GM23248 (cell line): ENCODE measurements at regions not wholly inside any gene's neighbourhood (a gene's known extent, or its start where the extent isn't known, plus 50 kb on each side); places are given as distances from the start of the nearest gene placed in this dataset.

Experiments used
- DNase-seq: peaks from one replicate; pipeline ENCODE4 v3.0.0-alpha.2; 2015
- H2AFZ ChIP-seq: fragments of 200-600 bp; sonication (generic); 2 replicates; pipeline ENCODE4 v1.6.1; 2016; ENCODE audit warnings: antibody characterized with exemption
- H3F3A ChIP-seq: fragments of 200-600 bp; sonication (generic); 2 replicates; pipeline ENCODE4 v1.6.1; 2016; ENCODE audit warnings: mild to moderate bottlenecking, antibody characterized with exemption, mixed run types; ENCODE audit not compliant: insufficient read depth
- H3K27ac ChIP-seq: fragments of 200-600 bp; sonication (generic); 2 replicates; pipeline ENCODE4 v1.5.1; 2016; ENCODE audit warnings: mild to moderate bottlenecking
- H3K27me3 ChIP-seq: fragments of 200-600 bp; sonication (generic); replicated peaks from 2 replicates; pipeline ENCODE4 v1.6.1; 2016; ENCODE audit warnings: mild to moderate bottlenecking; ENCODE audit not compliant: insufficient read depth
- H3K36me3 ChIP-seq: fragments of 200-600 bp; sonication (generic); 2 replicates; pipeline ENCODE4 v1.6.1; 2016; ENCODE audit warnings: low read depth, mild to moderate bottlenecking
- H3K4me1 ChIP-seq: fragments of 200-600 bp; sonication (generic); 2 replicates; pipeline ENCODE4 v1.6.1; 2016; ENCODE audit warnings: mild to moderate bottlenecking; ENCODE audit not compliant: insufficient read depth
- H3K4me2 ChIP-seq: fragments of 200-600 bp; sonication (generic); one replicate; pipeline ENCODE4 v1.6.1; 2016; ENCODE audit warnings: mild to moderate bottlenecking; ENCODE audit not compliant: unreplicated experiment
- H3K4me3 ChIP-seq: fragments of 200-600 bp; sonication (generic); 2 replicates; pipeline ENCODE4 v1.5.1; 2016; ENCODE audit warnings: mild to moderate bottlenecking
- H3K79me2 ChIP-seq: fragments of 200-600 bp; sonication (generic); 2 replicates; pipeline ENCODE4 v1.6.1; 2016; ENCODE audit warnings: mild to moderate bottlenecking; ENCODE audit not compliant: insufficient read depth
- H3K9ac ChIP-seq: fragments of 200-600 bp; sonication (generic); 2 replicates; pipeline ENCODE4 v1.6.1; 2016; ENCODE audit warnings: mild to moderate bottlenecking
- H3K9me2 ChIP-seq: fragments of 200-600 bp; sonication (generic); 2 replicates; pipeline ENCODE4 v1.6.1; 2016; ENCODE audit warnings: mixed run types, mild to moderate bottlenecking, moderate library complexity; ENCODE audit not compliant: insufficient read depth
- H3K9me3 ChIP-seq: fragments of 200-600 bp; sonication (generic); one replicate; pipeline ENCODE4 v1.6.1; 2017; ENCODE audit warnings: low read depth
- H4K20me1 ChIP-seq: fragments of 200-600 bp; sonication (generic); 2 replicates; pipeline ENCODE4 v1.6.0; 2016; ENCODE audit not compliant: insufficient read depth
- EZH2 ChIP-seq: fragments of 200-600 bp; sonication (generic); IDR thresholded peaks from 2 replicates; pipeline ENCODE4 v1.6.1; 2018; ENCODE audit warnings: antibody characterized with exemption, mild to moderate bottlenecking; ENCODE audit not compliant: insufficient read depth, poor library complexity, severe bottlenecking
- EZH2phosphoT487 ChIP-seq: fragments of 200-600 bp; sonication (generic); IDR thresholded peaks from 2 replicates; pipeline ENCODE4 v1.6.1; 2018; ENCODE audit warnings: antibody characterized with exemption, moderate library complexity, mild to moderate bottlenecking, low read depth; ENCODE audit not compliant: insufficient read depth
- WGBS, 2 experiments: methylation state at CpG; one replicate each; pipeline ENCODE4 v1.1.6; 2015 to 2017; ENCODE audit warnings: low lambda C conversion rate in 2 of 2, low coverage in 1 of 2; ENCODE audit errors: missing lambda C conversion rate in 2 of 2; 5-methylcytosine and 5-hydroxymethylcytosine counted together
- in situ Hi-C: fragments of 300-500 bp; cut with MboI; formaldehyde crosslinking; loops from 2 replicates; pipeline ENCODE4 v1.15.0; 2020

- WGBS, 2 experiments = 78 to 87% methylated on average over 5 of the region's 5 CpGs
- Histone ChIP-seq H3K27me3 (peaks cover 8% of the 10 kb centered on the region; the same call in 1 of the 2 replicates), H3F3A (peaks cover 7% of the 10 kb centered on the region; the same call in 1 of the 2 replicates), H3K9ac (no peak overlapping the region), H4K20me1 (no peaks in the 10 kb centered on the region), H3K9me2 (no peaks in the 10 kb centered on the region), H3K4me1 (peaks cover 7% of the 10 kb centered on the region; the same call in 1 of the 2 replicates), H3K4me3 (no peak overlapping the region), H3K36me3 (no peaks in the 10 kb centered on the region), H3K27ac (no peak overlapping the region), H3K4me2 (no peak overlapping the region), H3K9me3 (no peaks in the 10 kb centered on the region), H2AFZ (no peak overlapping the region), H3K79me2 (no peaks in the 10 kb centered on the region)
- TF ChIP-seq EZH2phosphoT487 (no peak), EZH2 (no peak)
- in situ Hi-C loops = no loop called here
- DNase-seq = no peak
Observed at GRCh38 chr4:15325987-15326386, 101.8 kb upstream of the C1QTNF7 start.

GRCh38 chr4:15327311-15328298 lies 100.2 kb upstream of the C1QTNF7 start:
- Histone ChIP-seq H3K4me3 (peak overlapping the region; percentile 39), H3K4me1 (peaks cover 7% of the 10 kb centered on the region; the same call in 1 of the 2 replicates)
- WGBS, 2 experiments = 13 to 14% methylated on average over 7 of the region's 7 CpGs

DNA sequence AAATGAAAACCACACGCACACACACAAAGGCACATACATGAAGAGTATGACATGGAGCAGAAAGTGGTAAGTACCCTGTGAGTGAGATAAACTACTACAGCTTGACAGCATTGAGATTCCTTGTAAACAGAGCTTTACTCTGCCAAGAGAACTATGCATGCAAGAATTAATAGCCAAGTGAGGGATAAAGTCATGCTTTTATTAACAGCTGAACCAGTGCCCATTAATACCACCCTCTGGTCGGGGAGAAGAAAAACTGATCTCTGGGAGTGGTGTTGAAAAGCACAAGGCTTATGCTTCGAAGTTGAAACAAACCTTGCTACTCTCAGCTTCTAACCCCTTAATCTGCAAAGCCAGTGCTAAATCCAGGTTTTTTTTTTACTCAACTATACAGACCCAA lies 95.9 kb upstream of the C1QTNF7 start:
- DNase-seq = no peak
- no peaks in the 10 kb centered on the region for H3K36me3 ChIP-seq
- no peak overlapping the region for H2AFZ ChIP-seq
- no peaks in the 10 kb centered on the region for H3K9me3 ChIP-seq
- 26 to 32% methylated on average over 3 of the region's 3 CpGs for WGBS, 2 experiments
- peaks cover 6% of the 10 kb centered on the region; the same call in 1 of the 2 replicates for H3K27me3 ChIP-seq
- H3K9ac ChIP-seq = no peak overlapping the region
- H3K27ac ChIP-seq = no peak overlapping the region
- H4K20me1 ChIP-seq = no peaks in the 10 kb centered on the region
- H3K79me2 ChIP-seq = no peaks in the 10 kb centered on the region
- H3F3A ChIP-seq = peaks cover 22% of the 10 kb centered on the region
- in situ Hi-C loops = no loop called here
- H3K9me2 ChIP-seq = no peaks in the 10 kb centered on the region
- H3K4me3 ChIP-seq = no peak overlapping the region
- peaks cover 24% of the 10 kb centered on the region for H3K4me1 ChIP-seq
- TF ChIP-seq EZH2phosphoT487 (no peak), EZH2 (no peak)
- H3K4me2 ChIP-seq = no peak overlapping the region

More at GRCh38 chr4:15327311-15328298, 100.2 kb upstream of the C1QTNF7 start:
- in situ Hi-C loops = no loop called here
- Histone ChIP-seq H3K9ac (no peak overlapping the region), H3K36me3 (no peaks in the 10 kb centered on the region), H3K79me2 (no peaks in the 10 kb centered on the region), H2AFZ (peak overlapping the region; percentile 7; the same call in 1 of the 2 replicates), H3F3A (peaks cover 7% of the 10 kb centered on the region; the same call in 1 of the 2 replicates), H4K20me1 (no peaks in the 10 kb centered on the region), H3K4me2 (peak overlapping the region; percentile 35), H3K9me3 (no peaks in the 10 kb centered on the region), H3K27ac (no peak overlapping the region), H3K27me3 (peaks cover 8% of the 10 kb centered on the region; the same call in 1 of the 2 replicates), H3K9me2 (no peaks in the 10 kb centered on the region)
- peak; percentile 89 for DNase-seq
- TF ChIP-seq EZH2 (no peak), EZH2phosphoT487 (no peak)

DNA sequence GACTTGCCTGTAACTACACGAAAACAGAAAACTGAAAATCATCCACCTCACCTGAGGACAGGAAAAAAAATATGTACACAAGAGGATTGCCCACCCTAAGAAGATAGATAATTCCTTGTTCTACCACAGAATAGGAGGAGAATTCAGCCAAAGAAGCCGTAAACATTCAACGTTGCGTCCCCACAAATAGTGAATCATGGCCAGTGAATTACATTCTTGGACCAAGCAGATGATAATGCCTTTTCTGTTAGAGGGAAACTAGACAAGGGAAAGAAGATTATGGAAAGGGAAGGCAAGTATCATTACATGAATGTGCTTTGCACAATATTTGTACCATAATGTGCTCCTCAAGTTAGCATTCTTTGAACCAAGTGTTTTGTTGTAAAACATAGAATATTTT lies 95.5 kb upstream of the C1QTNF7 start:
- in situ Hi-C loops = no loop called here
- Histone ChIP-seq H3K4me2 (no peak overlapping the region), H3K36me3 (no peaks in the 10 kb centered on the region), H3K9me3 (no peaks in the 10 kb centered on the region), H3K79me2 (no peaks in the 10 kb centered on the region), H3F3A (peaks cover 22% of the 10 kb centered on the region), H3K27me3 (peaks cover 6% of the 10 kb centered on the region; the same call in 1 of the 2 replicates), H3K9me2 (no peaks in the 10 kb centered on the region), H3K4me1 (peaks cover 24% of the 10 kb centered on the region), H4K20me1 (no peaks in the 10 kb centered on the region), H3K27ac (no peak overlapping the region), H3K4me3 (no peak overlapping the region), H3K9ac (no peak overlapping the region), H2AFZ (no peak overlapping the region)
- TF ChIP-seq EZH2 (no peak), EZH2phosphoT487 (no peak)
- WGBS, 2 experiments = 41 to 45% methylated on average over 4 of the region's 4 CpGs
- DNase-seq = peak; percentile 26
